ENCODE measurements at regions not wholly inside any gene's neighbourhood (a gene's known extent, or its start where the extent isn't known, plus 50 kb on each side); places are given as distances from the start of the nearest gene placed in this dataset.
A peak's percentile ranks its signal among the peaks of the same experiment; 100 is the strongest.

GRCh38 chr6:9140951-9141460 is 705.7 kb upstream of the SLC35B3 start:
- ATAC-seq (ENCODE audit: low read depth) (no peak), DNase-seq (ENCODE audit: low spot score) (no peak)
- H3K4me3 ChIP-seq (ENCODE audit: severe bottlenecking), result no peak overlapping the region
- TF ChIP-seq, protein P1, sequence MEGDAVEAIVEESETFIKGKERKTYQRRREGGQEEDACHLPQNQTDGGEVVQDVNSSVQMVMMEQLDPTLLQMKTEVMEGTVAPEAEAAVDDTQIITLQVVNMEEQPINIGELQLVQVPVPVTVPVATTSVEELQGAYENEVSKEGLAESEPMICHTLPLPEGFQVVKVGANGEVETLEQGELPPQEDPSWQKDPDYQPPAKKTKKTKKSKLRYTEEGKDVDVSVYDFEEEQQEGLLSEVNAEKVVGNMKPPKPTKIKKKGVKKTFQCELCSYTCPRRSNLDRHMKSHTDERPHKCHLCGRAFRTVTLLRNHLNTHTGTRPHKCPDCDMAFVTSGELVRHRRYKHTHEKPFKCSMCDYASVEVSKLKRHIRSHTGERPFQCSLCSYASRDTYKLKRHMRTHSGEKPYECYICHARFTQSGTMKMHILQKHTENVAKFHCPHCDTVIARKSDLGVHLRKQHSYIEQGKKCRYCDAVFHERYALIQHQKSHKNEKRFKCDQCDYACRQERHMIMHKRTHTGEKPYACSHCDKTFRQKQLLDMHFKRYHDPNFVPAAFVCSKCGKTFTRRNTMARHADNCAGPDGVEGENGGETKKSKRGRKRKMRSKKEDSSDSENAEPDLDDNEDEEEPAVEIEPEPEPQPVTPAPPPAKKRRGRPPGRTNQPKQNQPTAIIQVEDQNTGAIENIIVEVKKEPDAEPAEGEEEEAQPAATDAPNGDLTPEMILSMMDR (IDR thresholded peaks at IDR 0.05; ENCODE audit: poor library complexity, severe bottlenecking), result no peak
- H3K4me1 ChIP-seq (ENCODE audit: insufficient read depth, poor library complexity, severe bottlenecking), result peaks cover 11% of the 10 kb centered on the region
- H3K27ac ChIP-seq (ENCODE audit: poor library complexity, severe bottlenecking), result no peak overlapping the region
- H3K36me3 ChIP-seq (ENCODE audit: low read depth), result no peaks in the 10 kb centered on the region
- H3K27me3 ChIP-seq (ENCODE audit: insufficient read depth, poor library complexity, severe bottlenecking), result no peaks in the 10 kb centered on the region
- H3K9me3 ChIP-seq (ENCODE audit: severe bottlenecking), result no peaks in the 10 kb centered on the region

DNA sequence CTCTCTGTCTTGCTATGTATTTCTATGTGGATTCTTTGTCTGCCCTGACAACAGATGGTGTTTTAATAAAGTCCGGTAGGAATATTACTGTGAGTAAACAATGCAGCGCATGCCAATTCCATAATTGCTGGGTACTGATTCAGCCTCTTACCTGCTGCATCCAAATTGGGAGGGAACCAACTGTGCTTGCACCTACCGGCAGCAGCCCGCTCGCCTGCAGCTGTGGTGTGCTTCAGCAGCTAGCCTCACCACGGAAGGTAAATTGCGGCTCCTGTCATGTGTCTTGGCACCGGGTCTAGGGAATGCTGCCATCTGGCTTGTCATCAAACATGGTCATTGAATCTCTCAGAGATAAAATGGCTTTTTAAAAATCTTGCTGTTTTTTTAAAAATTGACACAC is 704.8 kb upstream of the SLC35B3 start:
- Histone ChIP-seq H3K4me1 (ENCODE audit: insufficient read depth, poor library complexity, severe bottlenecking) (peaks cover 11% of the 10 kb centered on the region), H3K27ac (ENCODE audit: poor library complexity, severe bottlenecking) (no peak overlapping the region), H3K27me3 (ENCODE audit: insufficient read depth, poor library complexity, severe bottlenecking) (no peaks in the 10 kb centered on the region), H3K9me3 (ENCODE audit: severe bottlenecking) (no peaks in the 10 kb centered on the region), H3K4me3 (ENCODE audit: severe bottlenecking) (no peak overlapping the region), H3K36me3 (ENCODE audit: low read depth) (no peaks in the 10 kb centered on the region)
- TF ChIP-seq, protein P1 (IDR thresholded peaks at IDR 0.05; ENCODE audit: poor library complexity, severe bottlenecking), result no peak
- ATAC-seq (ENCODE audit: low read depth), result peak; percentile 83
- DNase-seq (ENCODE audit: low spot score), result no peak

DNA sequence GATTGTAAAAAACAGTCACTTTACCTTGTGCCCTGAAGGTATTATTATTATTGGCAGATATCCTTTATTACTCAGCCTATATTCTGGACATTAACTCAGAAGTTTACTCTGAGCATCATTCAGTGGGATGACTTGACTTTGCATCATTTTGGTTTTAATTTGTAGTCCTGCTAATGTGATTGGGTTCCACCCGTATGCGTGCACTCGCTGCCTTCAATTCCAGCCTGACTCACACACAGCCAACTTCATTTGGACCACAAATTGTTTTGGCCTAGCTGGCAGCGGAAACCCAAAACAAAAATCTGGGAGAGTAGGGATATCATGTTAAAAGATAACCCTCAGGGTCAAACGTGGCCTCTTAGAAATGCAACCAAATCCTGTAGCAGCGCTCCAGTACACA is 704.4 kb upstream of the SLC35B3 start:
- H3K4me3 ChIP-seq (ENCODE audit: severe bottlenecking), result no peak overlapping the region
- no peak for DNase-seq (ENCODE audit: low spot score)
- no peaks in the 10 kb centered on the region for H3K36me3 ChIP-seq (ENCODE audit: low read depth)
- TF ChIP-seq, protein P1 (IDR thresholded peaks at IDR 0.05; ENCODE audit: poor library complexity, severe bottlenecking), result no peak
- ATAC-seq (ENCODE audit: low read depth), result peak; percentile 71
- H3K9me3 ChIP-seq (ENCODE audit: severe bottlenecking), result no peaks in the 10 kb centered on the region
- H3K4me1 ChIP-seq (ENCODE audit: insufficient read depth, poor library complexity, severe bottlenecking), result peaks cover 11% of the 10 kb centered on the region
- no peak overlapping the region for H3K27ac ChIP-seq (ENCODE audit: poor library complexity, severe bottlenecking)
- no peaks in the 10 kb centered on the region for H3K27me3 ChIP-seq (ENCODE audit: insufficient read depth, poor library complexity, severe bottlenecking)

DNA sequence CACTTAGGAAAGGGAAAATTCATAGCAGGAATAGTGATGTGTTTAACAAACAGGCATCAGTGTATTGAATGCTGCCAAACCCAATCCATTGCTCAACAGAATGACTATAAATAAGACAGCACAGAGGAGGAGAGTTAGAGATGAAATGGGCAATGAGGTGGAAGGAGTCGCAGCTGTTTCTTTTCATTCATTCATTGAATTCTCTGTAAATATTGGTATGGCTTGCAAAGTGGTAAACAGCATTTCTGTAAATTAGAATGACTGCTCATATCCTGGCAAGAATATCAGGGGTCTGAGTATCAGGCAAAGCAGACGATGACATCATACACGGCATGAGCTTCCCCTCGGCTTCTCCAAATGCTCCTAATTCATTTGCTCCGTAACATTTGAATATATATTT is 703.6 kb upstream of the SLC35B3 start:
- DNase-seq (ENCODE audit: low spot score) (no peak), ATAC-seq (ENCODE audit: low read depth) (no peak)
- Histone ChIP-seq H3K27ac (ENCODE audit: poor library complexity, severe bottlenecking) (no peak overlapping the region), H3K4me1 (ENCODE audit: insufficient read depth, poor library complexity, severe bottlenecking) (peaks cover 11% of the 10 kb centered on the region), H3K9me3 (ENCODE audit: severe bottlenecking) (no peaks in the 10 kb centered on the region), H3K36me3 (ENCODE audit: low read depth) (no peaks in the 10 kb centered on the region), H3K4me3 (ENCODE audit: severe bottlenecking) (no peak overlapping the region), H3K27me3 (ENCODE audit: insufficient read depth, poor library complexity, severe bottlenecking) (no peaks in the 10 kb centered on the region)
- TF ChIP-seq, protein P1 (IDR thresholded peaks at IDR 0.05; ENCODE audit: poor library complexity, severe bottlenecking), result no peak

DNA sequence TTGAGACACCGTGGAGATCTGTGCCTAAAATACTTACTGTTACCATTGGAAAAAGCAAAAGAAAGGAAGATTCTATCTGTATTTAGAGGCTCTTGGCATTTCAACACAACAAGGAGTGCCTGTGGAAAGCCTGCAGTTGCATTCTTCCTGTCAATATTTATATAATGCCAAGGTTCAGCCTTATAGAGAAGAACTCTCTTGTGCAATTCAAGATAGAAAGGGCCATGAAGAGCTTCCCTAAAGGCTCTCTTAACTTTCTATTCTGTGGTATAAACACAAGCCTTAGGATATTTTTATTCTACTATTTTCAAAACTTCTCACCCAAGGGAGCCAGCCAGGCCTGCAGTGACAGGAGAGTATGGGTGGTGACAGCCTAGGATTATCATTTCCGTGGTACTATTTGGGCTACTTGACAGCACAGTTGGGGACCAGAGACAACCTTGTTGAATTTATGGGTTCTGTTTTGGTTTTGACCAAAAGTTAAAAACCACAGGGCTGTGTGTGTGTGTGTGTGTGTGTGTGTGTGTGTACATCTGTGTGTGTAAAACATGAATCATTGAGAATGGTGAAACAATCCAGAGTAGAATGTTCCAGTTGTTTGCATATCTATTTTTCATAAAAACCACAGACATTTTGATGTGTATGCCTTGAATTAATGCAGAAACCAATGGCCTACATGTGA is 700.9 kb upstream of the SLC35B3 start:
- peaks cover 11% of the 10 kb centered on the region for H3K4me1 ChIP-seq (ENCODE audit: insufficient read depth, poor library complexity, severe bottlenecking)
- H3K4me3 ChIP-seq (ENCODE audit: severe bottlenecking), result no peak overlapping the region
- no peaks in the 10 kb centered on the region for H3K9me3 ChIP-seq (ENCODE audit: severe bottlenecking)
- no peak overlapping the region for H3K27ac ChIP-seq (ENCODE audit: poor library complexity, severe bottlenecking)
- TF ChIP-seq, protein P1 (IDR thresholded peaks at IDR 0.05; ENCODE audit: poor library complexity, severe bottlenecking), result no peak
- DNase-seq (ENCODE audit: low spot score), result no peak
- no peak for ATAC-seq (ENCODE audit: low read depth)
- no peaks in the 10 kb centered on the region for H3K27me3 ChIP-seq (ENCODE audit: insufficient read depth, poor library complexity, severe bottlenecking)
- H3K36me3 ChIP-seq (ENCODE audit: low read depth), result no peaks in the 10 kb centered on the region
